Thyroid gland (tissue), 4 donors: ENCODE measurements at regions not wholly inside any gene's neighbourhood (a gene's known extent, or its start where the extent isn't known, plus 50 kb on each side); places are given as distances from the start of the nearest gene placed in this dataset.

Experiments used
- CTCF ChIP-seq, 6 experiments: fragments of 200-600 bp in 3 of 6; fragments of 450-650 bp in 3 of 6; sonication (generic) in 3 of 6; IDR thresholded peaks; one replicate each; pipeline ENCODE4 v1.5.1; 2016 to 2019; ENCODE audit warnings: antibody characterized with exemption in 6 of 6, mild to moderate bottlenecking in 2 of 6, inconsistent platforms in 1 of 6, moderate library complexity in 1 of 6
- POLR2A ChIP-seq, 2 donors: fragments of 450-650 bp; IDR thresholded peaks; one replicate each; pipeline ENCODE4 v1.6.1; 2017; ENCODE audit warnings: antibody characterized with exemption in 2 of 2, mild to moderate bottlenecking in 2 of 2, moderate library complexity in 1 of 2

GRCh38 chr3:18766974-18767373, 341.8 kb upstream of the SATB1 start:
- TF ChIP-seq CTCF (IDR thresholded peaks at IDR 0.05) (no peak), POLR2A (IDR thresholded peaks at IDR 0.05) (no peak)
